Transverse colon (tissue), 4 donors: ENCODE measurements at regions not wholly inside any gene's neighbourhood (a gene's known extent, or its start where the extent isn't known, plus 50 kb on each side); places are given as distances from the start of the nearest gene placed in this dataset.
"Not testable (repeated sequence)": the region's sequence is repeated elsewhere in the genome, so short reads cannot be mapped to it uniquely, and the experiment has no call there.

Experiments used
- CTCF ChIP-seq, 5 experiments: fragments of 200-600 bp in 3 of 5; fragments of 450-650 bp in 2 of 5; sonication (generic) in 3 of 5; IDR thresholded peaks; 1 replicate in 2 of 5; 2 replicates in 3 of 5; pipeline ENCODE4 v1.5.1; 2016 to 2017; ENCODE audit warnings: antibody characterized with exemption in 5 of 5, inconsistent platforms in 3 of 5, mild to moderate bottlenecking in 2 of 5, moderate library complexity in 1 of 5
- POLR2A ChIP-seq: fragments of 450-650 bp; IDR thresholded peaks from one replicate; pipeline ENCODE4 v1.6.1; 2016; ENCODE audit warnings: antibody characterized with exemption, mild to moderate bottlenecking, moderate library complexity
- POLR2AphosphoS5 ChIP-seq, 3 donors: sonication (generic); formaldehyde crosslinking; IDR thresholded peaks; one replicate each; pipeline ENCODE4 v1.6.1; 2016; ENCODE audit warnings: antibody characterized with exemption in 3 of 3

GRCh38 chr3:164003016-164003415 is 1075.3 kb downstream of the SI start:
- TF ChIP-seq CTCF (IDR thresholded peaks at IDR 0.05); POLR2AphosphoS5 (IDR thresholded peaks at IDR 0.05); POLR2A: not testable (repeated sequence)
